Suppressor macrophage treated with lipopolysaccharide for 1 hour (primary cell): ENCODE measurements at regions not wholly inside any gene's neighbourhood (a gene's known extent, or its start where the extent isn't known, plus 50 kb on each side); places are given as distances from the start of the nearest gene placed in this dataset.

Experiments used
- DNase-seq, 3 donors: peaks; one replicate each; pipeline ENCODE4 v3.0.0-alpha.2; 2020 to 2022

DNA sequence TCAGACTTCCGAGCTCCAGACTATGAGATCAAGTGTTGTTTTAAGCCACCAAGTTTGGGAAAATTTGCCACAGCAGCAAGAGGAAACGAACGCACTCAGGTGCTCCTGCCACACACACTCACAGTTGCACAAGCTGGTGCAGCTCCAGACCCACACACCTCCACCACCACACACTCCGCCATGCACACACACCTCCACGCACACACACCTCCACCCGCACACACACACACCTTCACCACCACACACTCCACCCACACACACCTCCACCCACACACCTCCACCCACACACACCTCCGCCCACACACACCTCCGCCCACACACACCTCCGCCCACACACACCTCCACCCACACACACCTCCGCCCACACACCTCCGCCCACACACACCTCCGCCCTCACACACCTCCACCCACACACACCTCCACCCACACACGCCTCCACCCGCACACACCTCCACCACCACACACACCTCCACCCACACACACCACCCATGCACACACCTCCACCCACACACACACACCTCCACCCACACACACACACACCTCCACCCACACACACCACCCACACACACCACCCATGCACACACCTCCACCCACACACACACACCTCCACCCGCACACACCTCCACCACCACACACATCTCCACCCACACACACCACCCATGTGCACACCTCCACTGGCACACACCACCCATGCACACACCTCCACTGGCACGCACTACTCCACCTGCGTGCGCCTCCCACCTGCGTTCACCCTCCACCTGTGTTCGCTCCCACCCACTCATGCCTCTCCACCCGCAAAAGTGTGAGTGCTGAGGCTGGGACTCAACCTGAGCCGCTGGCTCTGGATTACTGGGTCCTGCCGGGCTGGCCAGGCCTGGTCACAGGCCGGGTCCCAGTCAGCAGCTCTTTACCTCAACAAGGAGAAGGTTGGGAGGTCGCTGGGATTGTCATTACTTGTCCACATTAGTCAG is 175.6 kb downstream of the BMP7 start:
- DNase-seq = no peak

DNA sequence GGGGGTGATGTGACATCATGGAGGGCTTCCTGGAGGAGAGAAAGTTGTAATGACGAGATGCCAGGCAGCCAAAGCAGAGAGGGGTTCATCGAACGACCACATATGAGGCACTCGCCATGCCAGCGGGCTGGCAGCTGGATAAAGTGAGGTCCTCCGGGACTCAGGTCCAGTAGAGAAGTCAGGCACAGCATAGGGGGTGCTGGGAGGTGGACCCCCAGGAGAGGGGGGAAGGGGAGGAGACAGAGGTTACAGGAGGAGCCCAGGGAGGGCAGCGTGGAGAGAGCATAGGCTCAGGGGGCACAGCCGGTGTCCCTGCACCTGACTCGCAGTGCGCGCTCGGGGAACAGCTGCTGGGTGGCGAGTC is 174.7 kb downstream of the BMP7 start:
- no peak for DNase-seq

DNA sequence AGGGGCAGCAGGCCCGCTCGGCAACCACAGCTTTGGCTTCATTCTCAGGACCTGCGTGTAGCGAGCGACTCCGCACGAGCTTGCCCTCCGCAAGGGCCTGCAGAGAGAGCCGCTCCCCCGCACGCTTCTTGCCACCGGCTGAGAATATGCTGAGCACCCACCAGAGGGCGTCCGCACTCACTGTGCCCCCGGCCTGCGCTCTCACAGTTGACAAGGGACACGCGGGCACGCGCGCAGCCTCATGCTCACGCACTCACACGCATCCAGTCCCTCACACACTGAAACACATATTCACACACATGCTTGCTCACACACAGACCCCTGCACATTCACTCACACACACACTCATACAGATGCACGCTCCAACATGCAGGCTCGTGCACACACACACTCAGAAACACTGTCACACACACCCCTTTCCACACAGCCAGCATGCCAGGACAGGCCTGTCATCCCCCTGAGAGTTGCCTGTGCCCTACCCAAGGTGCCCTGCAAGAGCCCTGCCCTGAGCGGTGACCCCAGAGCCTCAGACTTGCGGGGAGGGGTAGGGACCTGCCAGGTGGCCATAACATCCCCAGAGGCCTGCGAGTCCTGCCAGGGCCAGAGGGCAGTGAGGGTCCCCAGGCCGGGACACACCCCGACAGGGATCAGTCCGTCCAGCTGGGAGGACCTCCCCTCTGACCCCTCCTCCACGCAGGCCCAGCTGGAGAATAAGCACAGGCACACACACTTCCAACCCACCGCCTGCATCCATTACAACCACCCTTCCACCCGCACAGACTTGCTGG is 174.1 kb downstream of the BMP7 start:
- peak; percentile 65 to 82 (median 70) for DNase-seq

DNA sequence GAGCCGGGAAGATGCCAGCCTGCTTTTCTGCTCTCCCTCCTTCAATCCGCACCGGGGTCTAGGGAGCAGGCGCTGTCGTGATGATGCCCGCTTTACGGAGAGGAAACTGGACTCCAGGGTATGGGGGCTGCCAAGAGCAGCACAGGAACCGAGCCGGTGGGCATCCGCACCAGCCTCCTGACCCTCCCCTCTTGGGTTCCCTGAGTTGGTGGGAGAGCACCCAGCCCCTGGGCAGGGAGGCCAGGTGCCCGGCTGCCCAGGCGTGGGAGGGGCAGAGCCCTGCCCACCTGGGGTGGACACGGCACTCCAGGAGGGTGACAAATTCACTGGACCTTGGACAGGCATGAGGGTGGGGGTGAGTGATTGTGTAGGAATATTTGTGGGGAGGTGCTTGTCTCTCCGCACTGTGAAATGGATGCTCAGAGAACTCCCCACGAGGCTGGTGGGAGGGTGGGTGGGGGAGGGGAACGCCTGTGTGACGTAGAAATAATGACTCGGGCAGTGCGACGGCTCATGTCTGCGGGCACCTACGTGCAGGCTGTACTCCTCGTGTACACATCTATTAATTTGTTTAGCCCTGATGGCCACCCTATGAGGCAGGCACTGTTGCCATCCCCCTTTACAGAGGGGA is 173.4 kb downstream of the BMP7 start:
- no peak for DNase-seq

- DNase-seq = no peak
Observed at GRCh38 chr20:57093766-57094165, 172.7 kb downstream of the BMP7 start.

DNA sequence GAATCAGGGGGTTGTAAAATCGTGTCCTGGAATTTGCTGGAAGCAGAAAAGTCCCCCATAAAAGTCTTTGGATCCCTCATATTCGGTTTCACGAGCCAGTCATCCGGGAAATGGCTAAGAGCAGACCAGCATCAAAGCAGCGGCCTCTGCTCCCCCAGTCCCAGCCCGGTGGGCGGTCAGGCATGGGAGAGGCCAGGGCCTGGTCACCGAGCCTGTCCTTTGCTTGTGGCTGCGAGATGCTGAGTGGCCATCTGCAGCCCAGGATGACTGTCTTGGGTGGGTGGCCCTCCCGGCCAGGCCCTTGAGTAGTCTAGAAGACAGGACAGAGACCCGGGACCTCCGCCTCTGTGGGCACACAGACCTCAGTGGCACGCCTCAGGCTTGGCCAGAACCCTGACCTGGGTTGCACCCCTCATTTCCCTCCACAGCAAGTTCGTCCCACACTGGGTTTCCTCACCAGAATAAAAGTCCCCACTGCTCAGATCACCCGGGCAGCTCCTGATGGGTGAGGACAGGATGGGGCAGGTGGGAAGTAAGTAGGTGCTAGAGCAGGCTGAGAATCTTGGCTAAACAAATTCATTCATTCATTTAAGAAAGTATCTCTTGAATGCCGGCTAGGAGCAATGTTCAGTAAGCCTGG is 172.1 kb downstream of the BMP7 start:
- no peak for DNase-seq

GRCh38 chr20:57094991-57095390 is 171.4 kb downstream of the BMP7 start:
- DNase-seq = no peak

DNA sequence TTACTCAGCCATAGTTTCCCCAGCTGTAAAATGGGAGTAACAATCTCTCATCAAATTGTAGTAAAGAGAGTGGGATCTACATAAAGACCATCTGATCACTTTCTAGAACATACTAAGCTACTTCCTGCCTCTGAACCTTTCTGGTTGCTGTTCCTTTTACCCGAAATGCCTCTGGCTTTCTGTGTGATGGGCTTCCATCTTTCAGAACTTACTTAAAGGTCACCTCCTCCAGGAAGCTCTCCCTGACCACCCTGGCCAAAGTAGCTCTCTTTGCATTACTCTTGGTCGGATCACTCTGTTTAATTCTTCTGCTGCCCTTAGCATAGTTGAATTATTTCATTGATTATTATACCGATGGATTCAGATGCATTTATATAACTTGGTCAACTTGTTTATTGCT is 171.0 kb downstream of the BMP7 start:
- DNase-seq = no peak

DNA sequence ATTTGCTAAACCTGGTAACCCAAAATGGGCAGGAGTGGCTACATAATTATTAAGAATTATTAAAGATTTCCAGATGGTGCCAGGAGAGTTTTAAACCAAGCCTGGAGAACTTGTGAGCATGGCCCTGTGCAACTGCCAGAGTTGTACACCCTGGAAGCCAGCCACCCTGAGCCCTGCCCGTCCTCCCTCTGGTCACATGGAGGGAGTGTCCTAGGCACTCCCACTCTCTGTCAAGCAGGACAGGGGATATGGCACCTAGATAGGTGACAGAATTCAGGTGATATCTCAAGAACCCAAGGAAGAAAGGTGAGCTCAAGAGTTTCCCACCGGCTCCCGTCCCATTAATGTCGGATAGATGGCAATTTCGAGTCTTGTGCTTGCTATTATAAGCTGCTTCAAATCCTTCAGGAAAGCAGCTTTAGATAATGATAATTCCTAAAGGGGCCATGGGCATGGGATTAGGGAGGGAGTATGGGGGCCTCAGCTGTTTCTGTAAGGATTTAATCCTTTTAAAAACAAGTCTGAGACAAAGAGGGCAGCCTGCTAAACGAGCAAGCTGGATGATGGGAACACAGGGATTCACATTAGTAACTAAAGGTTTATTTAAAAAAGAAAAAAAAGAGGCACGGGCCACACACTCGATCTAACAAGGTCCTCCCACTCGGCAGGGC is 169.1 kb downstream of the BMP7 start:
- no peak for DNase-seq

GRCh38 chr20:57102160-57102559 is 164.3 kb downstream of the BMP7 start:
- DNase-seq = no peak

DNA sequence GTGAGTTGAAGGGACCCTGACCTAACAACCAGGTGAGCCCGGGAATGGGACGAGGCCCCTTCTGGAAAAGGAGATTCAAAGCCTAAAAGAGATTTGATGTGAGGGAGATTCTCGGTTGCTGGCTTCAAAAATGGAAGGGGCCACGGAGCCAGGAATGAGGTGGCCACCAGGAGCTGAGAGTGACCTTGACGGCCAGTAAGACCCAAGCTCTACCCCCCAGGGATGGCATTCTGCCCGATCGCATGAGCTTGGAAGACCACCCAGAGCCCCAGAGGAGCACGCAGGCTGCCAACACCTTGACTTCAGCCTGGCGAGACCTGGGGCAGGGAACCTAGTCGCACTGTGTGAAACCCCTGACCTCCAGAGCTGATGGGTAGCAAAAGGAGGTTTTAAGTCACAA is 163.9 kb downstream of the BMP7 start:
- no peak for DNase-seq

GRCh38 chr20:57103146-57103800 is 163.2 kb downstream of the BMP7 start:
- no peak for DNase-seq

GRCh38 chr20:57104113-57104512 is 162.3 kb downstream of the BMP7 start:
- no peak for DNase-seq

DNA sequence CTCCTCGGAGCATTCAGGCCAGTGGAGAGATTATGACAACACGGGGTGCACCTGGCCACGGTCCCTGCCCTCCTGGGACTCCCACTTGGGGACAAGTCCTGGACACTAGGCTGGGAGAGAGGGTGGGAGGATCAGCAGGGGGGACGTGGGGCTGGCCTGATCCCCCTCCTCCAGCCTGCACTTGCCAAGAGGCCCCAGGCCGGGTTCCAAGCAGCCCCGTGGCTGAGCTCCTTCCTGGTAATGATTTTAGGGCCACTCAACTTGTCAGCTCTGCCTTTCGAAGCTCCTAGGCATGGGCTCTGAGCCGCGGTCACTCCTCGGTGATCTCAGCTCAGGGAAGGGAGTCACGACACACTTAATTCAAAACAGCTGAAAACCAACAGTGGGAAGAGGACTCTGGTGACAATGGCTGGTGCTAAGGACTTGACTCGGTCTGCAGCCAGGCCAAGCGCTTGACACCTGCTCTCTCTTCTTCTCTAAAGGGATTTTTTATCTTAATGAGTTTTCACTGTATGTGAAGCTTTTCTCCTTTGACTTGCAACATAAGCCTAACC is 161.7 kb downstream of the BMP7 start:
- no peak for DNase-seq

GRCh38 chr20:57106030-57106682 is 160.3 kb downstream of the BMP7 start:
- DNase-seq = no peak

DNA sequence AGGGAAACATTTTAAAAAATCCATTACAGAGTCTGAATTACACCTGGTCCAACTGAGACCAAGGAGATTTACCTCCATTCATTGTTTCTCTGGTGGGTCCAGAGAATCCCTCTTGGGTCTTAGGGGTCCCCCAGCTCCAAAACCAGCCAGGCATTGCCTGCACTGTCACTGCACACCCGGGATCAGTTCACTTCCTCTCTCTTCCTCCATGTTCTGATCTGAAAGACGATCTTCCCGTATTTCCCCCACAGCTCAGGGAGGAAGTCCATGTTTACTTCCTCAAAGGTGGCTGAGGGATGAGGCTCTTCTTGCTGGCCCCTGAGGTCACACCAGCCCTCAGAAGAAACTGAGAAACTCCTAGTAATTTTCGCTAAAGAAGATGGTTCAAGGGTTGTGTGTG is 159.7 kb downstream of the BMP7 start:
- DNase-seq = peak in 2 of 3 donors; percentile 17 to 20

DNA sequence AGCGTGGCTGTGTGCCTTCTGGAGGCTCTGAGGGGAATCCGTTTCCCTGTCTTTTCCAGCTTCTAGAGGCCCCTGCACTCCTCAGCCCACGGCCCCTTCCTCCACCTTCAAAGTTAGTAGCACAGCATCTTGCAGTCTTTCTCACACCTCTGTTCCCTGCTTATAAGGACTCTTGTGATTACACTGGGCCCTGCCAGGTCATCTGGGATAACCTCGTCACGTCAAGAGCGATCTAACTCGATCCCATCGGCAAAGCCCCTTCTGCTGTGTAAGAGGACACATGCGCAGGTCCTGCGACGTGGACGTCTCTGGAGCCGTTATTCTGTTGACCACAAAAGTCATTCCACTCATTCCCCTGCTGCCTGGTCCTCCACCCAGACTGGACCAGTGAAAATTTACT is 159.2 kb downstream of the BMP7 start:
- no peak for DNase-seq

GRCh38 chr20:57108218-57108617 is 158.2 kb downstream of the BMP7 start:
- no peak for DNase-seq

DNA sequence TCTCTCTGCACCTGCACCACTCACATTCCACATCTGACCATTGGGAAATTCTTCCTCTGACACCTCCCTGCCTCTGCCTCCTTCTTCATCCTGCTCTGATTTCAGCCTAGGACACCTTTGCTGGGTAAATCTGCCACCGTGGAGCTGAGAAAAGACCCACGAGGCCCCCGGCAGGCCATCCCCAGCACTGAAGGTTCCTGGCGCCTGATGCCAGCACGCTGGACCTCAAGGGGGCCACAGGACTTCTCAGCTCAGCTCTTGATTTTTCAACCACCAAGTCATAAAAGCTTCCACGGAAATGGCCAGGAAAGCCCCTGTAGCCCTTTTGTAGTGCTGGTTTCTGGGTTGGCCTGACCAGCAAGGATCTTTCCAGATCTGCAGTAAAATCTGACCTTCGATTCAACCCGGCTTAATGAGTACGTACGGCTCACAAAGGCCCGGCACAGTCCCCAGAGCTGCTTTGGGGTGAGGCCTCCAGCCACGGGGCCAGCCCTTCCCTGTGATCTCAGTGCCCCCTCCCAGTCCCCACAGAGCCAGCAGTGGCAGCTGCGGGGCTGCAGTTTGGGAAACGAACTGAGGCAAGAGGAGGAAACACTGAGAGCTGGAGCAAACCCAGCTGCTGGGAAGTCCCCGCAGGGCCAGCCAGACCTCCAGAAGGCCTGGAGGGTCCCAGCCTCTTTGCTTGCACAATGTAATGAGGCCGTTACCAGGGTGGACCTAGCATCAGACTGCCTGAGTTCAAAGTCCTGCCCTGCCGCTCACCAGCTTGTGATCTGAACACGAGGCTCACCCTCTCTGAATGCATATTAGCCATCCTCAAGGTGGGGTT is 157.5 kb downstream of the BMP7 start:
- no peak for DNase-seq

GRCh38 chr20:57109571-57109953 is 156.9 kb downstream of the BMP7 start:
- no peak for DNase-seq
